ENCODE measurements at regions not wholly inside any gene's neighbourhood (a gene's known extent, or its start where the extent isn't known, plus 50 kb on each side); places are given as distances from the start of the nearest gene placed in this dataset.
A peak's percentile ranks its signal among the peaks of the same experiment; 100 is the strongest.

GRCh38 chr9:84190411-84190810 is 150.1 kb downstream of the SLC28A3 start:
- DNase-seq = no peak
- Histone ChIP-seq H3K9me3 (no peaks in the 10 kb centered on the region), H3K27ac (no peak overlapping the region), H3K4me1 (no peaks in the 10 kb centered on the region), H3K36me3 (no peaks in the 10 kb centered on the region), H3K4me3 (no peak overlapping the region), H3K27me3 (peaks cover 0 to 5% (median 0%) of the 10 kb centered on the region in 3 donors)
- intact Hi-C loops (cut with DNase I; ENCODE audit: low total_unique reads) = no loop called here
- no peak for ATAC-seq
- TF ChIP-seq POLR2A (IDR thresholded peaks at IDR 0.05) (no peak), CTCF (IDR thresholded peaks at IDR 0.05 in 4 of 5, conservative IDR thresholded peaks at IDR 0.05 in 1 of 5) (no peak)
- in situ Hi-C loops (cut with MboI; ENCODE audit: low sequenced_read_pairs in 4 of 4) = no loop called here

- TF ChIP-seq CTCF (IDR thresholded peaks at IDR 0.05 in 4 of 5, conservative IDR thresholded peaks at IDR 0.05 in 1 of 5) (no peak), POLR2A (IDR thresholded peaks at IDR 0.05) (no peak)
- in situ Hi-C loops (cut with MboI; ENCODE audit: low sequenced_read_pairs in 4 of 4) (no loop called here), intact Hi-C loops (cut with DNase I; ENCODE audit: low total_unique reads) (no loop called here)
- H3K27me3 ChIP-seq = no peaks in the 10 kb centered on the region
- H3K36me3 ChIP-seq = no peaks in the 10 kb centered on the region
- DNase-seq (no peak), ATAC-seq (no peak)
- no peaks in the 10 kb centered on the region for H3K9me3 ChIP-seq
- no peaks in the 10 kb centered on the region for H3K4me1 ChIP-seq
- no peak overlapping the region for H3K27ac ChIP-seq
- H3K4me3 ChIP-seq = peak overlapping the region in 1 of 4 donors; percentile 34
These were observed 133.7 kb downstream of the SLC28A3 start for GRCh38 chr9:84206801-84207370.

GRCh38 chr9:84207491-84207951 is 133.0 kb downstream of the SLC28A3 start:
- H3K4me1 ChIP-seq = no peaks in the 10 kb centered on the region
- intact Hi-C loops (cut with DNase I; ENCODE audit: low total_unique reads) (no loop called here), in situ Hi-C loops (cut with MboI; ENCODE audit: low sequenced_read_pairs in 4 of 4) (no loop called here)
- no peak for TF ChIP-seq CTCF (IDR thresholded peaks at IDR 0.05 in 4 of 5, conservative IDR thresholded peaks at IDR 0.05 in 1 of 5)
- no peak for TF ChIP-seq POLR2A (IDR thresholded peaks at IDR 0.05)
- no peaks in the 10 kb centered on the region for H3K27me3 ChIP-seq
- ATAC-seq (peak in 1 of 2 donors; percentile 39), DNase-seq (no peak)
- peak overlapping the region in 1 of 4 donors; percentile 34 for H3K4me3 ChIP-seq
- H3K9me3 ChIP-seq = no peaks in the 10 kb centered on the region
- no peak overlapping the region for H3K27ac ChIP-seq
- no peaks in the 10 kb centered on the region for H3K36me3 ChIP-seq

- ATAC-seq = no peak
- in situ Hi-C loops (cut with MboI; ENCODE audit: low sequenced_read_pairs in 4 of 4) = no loop called here
- no peak for TF ChIP-seq POLR2A (IDR thresholded peaks at IDR 0.05)
- no peak for TF ChIP-seq CTCF (IDR thresholded peaks at IDR 0.05 in 4 of 5, conservative IDR thresholded peaks at IDR 0.05 in 1 of 5)
These were observed 128.3 kb downstream of the SLC28A3 start for GRCh38 chr9:84212246-84212645.

GRCh38 chr9:84212982-84213381 is 127.6 kb downstream of the SLC28A3 start:
- no peak for DNase-seq
- TF ChIP-seq CTCF (IDR thresholded peaks at IDR 0.05 in 4 of 5, conservative IDR thresholded peaks at IDR 0.05 in 1 of 5) (no peak), POLR2A (IDR thresholded peaks at IDR 0.05) (no peak)
- H3K27ac ChIP-seq = no peak overlapping the region
- no peaks in the 10 kb centered on the region for H3K4me1 ChIP-seq
- intact Hi-C loops (cut with DNase I; ENCODE audit: low total_unique reads) (no loop called here), in situ Hi-C loops (cut with MboI; ENCODE audit: low sequenced_read_pairs in 4 of 4) (no loop called here)
- no peak overlapping the region for H3K4me3 ChIP-seq
- no peaks in the 10 kb centered on the region for H3K9me3 ChIP-seq
- no peak for ATAC-seq
- H3K36me3 ChIP-seq = no peaks in the 10 kb centered on the region
- no peaks in the 10 kb centered on the region for H3K27me3 ChIP-seq

More at GRCh38 chr9:84212246-84212645, 128.3 kb downstream of the SLC28A3 start:
- DNase-seq = no peak
- Histone ChIP-seq H3K27ac (no peak overlapping the region), H3K27me3 (no peaks in the 10 kb centered on the region), H3K4me3 (no peak overlapping the region), H3K36me3 (no peaks in the 10 kb centered on the region), H3K9me3 (no peaks in the 10 kb centered on the region), H3K4me1 (no peaks in the 10 kb centered on the region)
- intact Hi-C loops (cut with DNase I; ENCODE audit: low total_unique reads) = no loop called here

Data from gastrocnemius medialis (tissue), 4 donors.